Activated T-cell treated with anti-CD3 and anti-CD28 coated beads for 1 hour (primary cell): ENCODE measurements at regions not wholly inside any gene's neighbourhood (a gene's known extent, or its start where the extent isn't known, plus 50 kb on each side); places are given as distances from the start of the nearest gene placed in this dataset.

Source experiments
- DNase-seq: peaks from one replicate; pipeline ENCODE4 v3.0.0-alpha.2; 2020; ENCODE audit warnings: low read depth

DNA sequence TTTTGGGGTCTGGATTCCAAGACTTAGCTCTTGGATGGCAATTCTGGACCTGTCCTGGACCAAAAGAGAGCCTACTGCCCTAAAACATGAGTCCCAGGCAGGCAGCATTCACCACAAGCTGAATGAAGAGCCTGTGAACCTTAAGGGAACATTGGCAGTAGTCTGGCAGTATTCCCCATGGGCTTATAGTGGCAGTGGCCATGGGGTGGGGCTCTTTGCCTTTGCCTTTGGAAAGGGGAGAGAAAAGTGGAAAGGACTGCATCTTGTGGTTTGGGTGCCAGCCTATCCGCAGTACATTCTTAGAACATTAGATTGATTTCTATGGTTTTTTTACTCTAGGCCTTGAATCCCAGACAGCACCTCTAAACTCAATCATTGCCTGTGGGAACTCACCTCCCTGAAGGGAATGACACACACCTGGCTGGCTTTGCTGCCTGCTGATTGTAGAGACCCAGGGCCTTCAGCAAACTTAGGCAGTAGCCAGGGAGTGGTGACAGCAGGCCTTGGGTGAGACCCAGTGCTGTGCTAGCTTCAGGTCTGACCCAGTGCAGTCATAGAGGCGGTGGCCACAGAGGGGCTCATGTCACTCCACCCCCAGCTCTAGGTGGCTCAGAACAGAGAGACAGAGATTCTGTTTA lies 216.3 kb downstream of the CETN3 start:
- DNase-seq = no peak

DNA sequence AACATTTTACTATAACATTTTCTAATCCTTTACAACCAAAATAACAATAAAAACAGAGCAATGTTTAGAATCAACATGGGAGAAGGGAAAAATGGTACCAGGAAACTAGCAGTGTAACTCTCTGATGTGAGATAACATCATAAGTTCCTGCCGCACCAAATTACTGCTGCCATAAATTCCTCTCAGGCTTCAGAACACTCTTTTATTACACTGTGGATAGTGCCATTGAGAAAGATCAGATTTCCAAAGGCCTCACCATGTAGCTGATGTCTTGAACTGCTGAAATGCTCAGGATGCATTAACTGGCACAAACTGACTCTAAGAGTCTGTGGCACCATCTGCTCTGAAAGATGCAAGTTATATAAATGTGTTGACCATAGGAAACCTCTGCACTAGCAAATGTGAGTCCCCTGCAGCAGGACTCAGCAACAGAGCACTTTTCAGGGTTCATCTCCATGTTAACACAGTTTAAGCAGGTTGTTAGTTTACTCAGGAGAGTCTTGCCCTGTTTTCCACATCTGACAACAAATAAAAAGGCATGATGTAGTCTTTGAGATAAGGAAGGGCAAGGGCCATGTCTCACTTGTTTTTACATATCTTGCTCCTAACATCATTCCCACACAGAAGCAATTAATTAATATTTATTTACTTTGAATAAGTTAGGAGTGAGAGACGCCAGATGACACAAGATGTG lies 218.1 kb downstream of the CETN3 start:
- no peak for DNase-seq

DNA sequence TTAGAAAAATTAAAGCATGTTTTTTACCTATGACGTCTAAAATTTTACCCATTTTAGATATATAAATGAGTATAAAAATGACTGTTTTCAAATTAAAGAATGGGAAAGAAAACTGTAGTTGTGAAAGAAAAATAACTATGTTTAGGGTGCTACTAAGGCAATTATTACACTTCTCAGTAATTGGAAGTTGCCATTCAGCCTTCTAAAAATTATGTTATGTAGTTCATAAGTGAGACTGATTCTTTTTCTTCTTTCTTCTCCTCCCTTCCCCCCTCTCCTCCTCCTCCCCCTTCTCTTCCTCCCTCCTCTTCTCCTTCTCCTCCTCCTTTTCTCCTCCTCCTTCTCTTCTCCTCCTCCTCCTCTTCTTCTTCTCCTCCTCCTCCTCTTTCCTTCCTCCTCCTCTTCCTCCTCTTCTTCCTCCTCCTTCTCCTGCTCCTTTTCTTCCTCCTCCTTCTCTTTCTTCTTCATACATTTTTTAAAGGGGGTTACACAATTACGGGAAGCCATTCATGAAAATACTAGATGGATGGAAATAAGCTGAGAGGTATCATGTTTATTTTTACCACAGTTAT lies 223.6 kb downstream of the CETN3 start:
- no peak for DNase-seq

DNA sequence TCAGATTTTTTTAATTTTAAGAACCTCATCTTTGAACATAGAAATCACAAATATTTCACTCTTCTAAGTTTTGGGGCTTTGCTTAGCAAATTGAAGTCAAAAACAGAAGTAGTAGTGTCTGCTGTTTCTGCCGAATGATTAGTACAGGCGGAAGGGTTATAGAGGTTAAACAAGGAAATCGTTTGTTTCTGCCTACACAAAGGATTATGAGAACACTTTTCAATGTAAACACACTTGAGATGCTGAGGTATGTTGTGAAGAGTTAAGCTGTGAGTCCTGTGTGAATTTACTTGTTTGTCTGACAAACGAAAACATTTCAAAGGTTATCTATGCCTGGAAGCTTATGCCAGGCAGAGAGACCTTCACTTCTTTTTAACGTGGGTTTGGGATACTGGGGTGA lies 224.8 kb downstream of the CETN3 start:
- DNase-seq = no peak

DNA sequence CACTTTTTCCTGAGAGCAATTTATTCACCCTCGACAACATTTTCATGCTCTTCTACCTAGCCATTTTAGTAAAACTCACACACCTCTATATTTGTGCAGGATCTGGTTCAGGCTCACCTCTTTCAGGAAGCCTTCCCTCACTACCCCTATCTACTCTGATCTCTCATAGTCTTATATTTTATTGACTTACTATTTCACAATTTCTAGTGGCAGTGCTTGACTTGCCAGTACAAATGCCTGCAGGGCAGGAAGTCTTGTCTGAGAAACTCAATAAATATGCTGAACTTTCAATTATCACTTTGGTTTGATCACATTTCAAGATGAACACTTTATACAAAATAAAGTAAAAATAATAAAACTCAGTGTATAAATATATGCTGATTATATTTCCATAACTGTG lies 226.8 kb downstream of the CETN3 start:
- no peak for DNase-seq

DNA sequence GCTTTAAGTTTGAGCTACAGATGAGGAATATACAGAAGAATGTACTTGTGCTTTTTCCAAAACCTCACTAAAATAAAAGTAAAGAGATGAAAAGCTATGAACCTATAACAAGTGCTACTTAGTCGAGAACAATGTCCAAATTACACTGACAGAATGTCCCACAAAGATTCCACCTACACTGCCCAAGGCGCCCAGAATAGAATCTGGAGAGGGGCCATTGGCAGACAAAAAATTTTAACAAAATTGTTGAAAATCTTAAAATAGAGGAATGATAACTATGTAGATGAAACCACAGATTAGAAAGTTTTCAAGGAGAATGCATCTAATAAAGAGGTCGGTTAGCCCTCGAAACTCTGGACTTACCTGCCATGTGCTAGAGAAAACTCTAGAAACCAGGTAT lies 235.3 kb downstream of the CETN3 start:
- DNase-seq = no peak

DNA sequence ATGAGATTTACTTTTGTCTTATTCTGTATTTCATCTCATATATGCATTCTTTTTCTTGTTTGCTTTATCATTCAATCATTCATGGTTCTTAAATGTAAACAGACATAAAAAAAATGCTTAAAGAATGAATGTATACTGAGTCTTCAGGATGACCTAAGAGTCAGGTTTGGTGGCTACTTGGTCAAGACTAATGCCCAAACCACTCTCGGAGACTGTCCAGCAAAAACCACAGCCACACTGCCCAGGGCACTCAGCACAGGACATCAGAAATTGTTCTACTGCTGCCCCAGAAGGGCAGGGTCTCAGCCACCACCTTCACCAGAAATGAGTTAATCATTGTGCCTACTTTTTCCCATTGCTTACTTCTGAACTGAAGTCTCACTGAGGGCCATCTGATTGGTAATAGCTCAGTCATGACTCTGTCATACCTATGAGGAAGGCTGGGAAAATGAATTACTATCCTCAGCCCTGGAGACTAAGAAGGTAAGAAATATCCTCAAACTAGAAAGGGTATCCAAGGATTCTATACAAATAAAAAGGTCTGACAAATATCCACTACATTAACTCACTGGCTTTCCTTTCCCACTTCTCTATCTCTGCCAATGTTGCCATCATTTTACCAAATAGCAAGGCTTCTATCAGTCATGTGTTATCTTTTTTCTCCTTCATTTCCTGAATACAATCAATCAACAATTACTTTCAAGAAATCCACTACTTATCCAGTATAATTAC lies 236.1 kb downstream of the CETN3 start:
- no peak for DNase-seq

DNA sequence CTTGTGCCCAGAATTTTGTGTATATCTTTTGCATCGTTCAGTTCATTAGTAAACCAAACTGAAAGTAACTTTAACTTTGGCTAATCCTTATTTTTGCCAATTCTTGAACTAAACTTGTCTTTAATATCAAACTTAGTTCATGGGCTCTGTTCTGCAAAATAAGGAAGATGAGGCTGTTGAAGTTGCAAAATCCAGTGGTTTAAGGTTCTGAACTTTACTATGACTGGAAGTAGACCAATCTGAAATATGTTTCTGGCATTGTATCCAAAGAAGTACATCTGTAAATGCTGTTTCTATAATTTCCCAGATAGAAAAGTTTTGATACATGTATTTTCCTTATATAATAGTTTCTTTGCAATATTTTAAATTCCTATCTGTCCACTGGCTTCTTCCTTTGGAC lies 238.1 kb downstream of the CETN3 start:
- no peak for DNase-seq

DNA sequence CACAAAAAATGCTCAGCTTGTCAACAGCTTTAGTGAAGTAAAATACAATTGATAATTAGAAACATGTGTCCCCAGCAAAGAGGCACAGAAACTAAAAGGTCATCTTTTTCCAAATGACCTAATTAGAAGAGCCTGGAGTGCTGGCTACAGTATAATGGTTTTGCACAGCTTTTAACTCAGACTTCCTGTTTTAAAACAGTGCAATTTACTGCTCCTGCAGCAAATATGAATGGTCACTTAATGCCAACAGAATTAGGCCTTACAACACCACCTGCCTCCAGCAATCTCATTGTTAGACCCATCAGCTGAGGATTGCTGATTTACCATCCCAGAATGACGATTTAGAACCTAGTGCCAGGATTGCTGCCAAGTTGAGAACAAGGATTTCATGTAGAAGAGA lies 239.3 kb downstream of the CETN3 start:
- no peak for DNase-seq

DNA sequence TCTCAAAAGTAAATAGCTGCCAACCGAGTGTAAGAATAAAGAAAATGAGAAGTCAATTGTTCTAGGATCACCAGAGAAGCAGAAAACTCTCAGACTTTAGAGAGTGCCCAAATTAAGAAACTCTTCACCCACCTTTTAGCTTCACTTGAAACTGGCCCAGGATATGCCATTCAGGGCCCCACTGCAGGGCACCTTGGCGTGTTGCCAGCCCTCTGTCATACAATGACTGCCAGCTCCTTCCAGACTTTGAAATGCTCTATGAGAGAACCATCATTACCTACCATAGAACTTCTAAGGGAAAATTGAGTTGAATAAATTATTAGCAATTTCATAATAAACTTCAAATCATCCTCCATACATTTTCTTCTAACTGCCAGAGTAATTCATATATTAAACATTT lies 240.5 kb downstream of the CETN3 start:
- no peak for DNase-seq

DNA sequence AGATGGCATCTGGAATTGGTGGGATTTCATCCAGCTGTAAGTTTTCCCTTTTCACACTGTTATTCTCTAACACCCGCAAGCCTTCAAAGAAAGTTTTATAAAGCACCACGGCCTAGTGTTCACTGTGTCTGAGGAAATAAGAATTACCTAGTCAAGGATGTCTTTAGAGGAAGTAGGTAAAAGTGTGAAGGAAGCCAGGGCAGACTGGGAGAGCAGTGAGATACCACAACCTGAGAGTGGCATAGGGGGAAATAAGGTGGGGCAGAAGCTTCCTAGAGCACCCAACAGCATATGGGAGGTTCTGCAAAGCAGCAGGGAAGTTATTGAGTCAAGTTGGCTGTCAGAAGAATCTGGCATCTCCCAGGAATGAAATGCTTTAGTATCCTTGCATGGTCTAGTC lies 241.2 kb downstream of the CETN3 start:
- no peak for DNase-seq

DNA sequence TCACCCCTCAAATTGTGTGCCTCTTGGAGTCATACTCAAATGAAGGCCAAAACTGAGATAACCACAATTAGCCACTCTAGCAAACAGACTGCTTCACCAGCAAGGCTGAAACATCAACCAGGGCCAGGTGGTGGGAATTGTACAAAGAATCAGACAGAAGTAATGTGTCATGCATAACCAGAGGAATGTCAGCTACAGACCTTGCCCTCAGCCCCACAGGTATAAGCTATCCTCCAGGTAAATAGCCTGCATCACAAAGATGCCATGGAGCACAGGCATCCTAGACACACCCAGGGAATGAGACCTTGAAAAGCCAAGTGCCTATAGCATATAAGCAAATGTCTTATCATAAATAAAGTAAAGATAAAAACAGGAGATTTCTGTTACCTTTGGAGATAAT lies 242.7 kb downstream of the CETN3 start:
- no peak for DNase-seq

DNA sequence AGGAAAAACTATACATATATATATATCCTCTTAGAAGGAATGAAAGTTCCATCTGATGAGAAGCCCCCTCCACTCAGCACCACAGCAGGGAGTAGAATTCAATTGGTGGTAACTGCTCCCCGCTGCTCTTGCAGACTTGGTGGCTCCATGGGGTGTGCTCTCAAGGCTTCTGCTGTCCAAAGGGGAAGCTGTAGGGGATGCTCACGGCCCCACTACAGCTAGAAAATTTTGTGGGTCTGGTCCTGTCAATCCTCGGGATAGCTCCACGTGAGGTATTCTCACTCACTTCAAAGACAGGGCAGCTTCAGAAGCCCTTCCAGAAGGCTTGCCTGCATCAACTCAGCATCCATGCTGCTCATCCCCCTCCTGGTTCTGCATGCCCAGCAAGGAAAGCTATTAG lies 247.2 kb downstream of the CETN3 start:
- DNase-seq = no peak

DNA sequence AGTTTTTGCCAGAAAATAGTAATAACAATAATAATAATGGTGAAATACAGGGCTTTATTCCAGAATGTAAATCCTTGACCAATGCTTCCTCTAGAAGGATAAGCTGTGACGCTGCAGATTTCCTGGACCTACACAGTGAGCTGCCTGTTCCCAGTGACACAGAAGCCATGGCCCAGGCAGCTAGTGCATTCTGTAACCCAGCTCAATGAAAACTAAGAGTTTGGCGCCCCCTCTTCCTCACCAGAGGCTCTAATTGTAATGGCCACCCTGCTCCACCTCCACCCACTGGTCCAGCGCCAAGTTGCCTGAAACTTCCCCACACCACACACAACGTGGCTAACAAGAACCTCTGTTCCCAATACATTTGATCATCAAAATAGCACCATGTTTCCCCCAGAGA lies 248.1 kb downstream of the CETN3 start:
- DNase-seq = no peak

DNA sequence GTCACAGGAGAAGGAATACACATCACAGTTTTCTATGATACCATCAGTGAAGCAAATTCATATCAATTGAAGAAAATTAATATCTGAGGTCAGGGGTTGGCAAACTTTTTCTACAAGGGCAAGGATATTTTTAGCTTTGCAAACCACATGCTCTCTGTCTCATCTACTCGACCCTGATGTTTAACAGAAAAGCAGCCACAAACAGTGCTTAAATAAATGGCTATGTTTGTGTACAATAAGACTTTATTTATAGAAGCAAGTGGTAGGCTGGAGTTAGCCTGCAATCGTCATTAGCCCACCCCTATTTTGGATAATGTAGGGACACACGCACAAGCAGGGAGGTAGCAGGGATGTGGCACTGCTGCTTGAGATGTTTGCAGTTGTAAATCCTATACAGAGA lies 251.4 kb downstream of the CETN3 start:
- DNase-seq = no peak

DNA sequence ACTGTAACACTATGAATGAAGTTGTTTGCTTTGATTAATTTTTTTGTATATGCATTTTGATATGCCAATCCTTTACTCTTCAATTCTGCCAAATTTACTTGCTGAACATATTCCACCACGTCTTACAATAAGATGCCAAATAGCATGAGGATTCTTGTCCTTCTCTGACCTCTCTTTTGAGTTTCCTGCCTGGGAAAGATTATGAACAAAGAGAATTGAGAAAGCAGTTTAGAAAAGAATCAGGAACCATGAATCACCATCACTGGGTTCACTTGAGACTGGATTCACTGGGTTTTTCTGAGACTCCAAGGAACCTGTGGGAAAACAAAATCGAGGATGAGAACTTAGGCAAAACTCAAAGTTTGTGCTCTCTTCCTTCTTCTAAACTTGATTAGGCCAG lies 256.5 kb downstream of the CETN3 start:
- DNase-seq = no peak

DNA sequence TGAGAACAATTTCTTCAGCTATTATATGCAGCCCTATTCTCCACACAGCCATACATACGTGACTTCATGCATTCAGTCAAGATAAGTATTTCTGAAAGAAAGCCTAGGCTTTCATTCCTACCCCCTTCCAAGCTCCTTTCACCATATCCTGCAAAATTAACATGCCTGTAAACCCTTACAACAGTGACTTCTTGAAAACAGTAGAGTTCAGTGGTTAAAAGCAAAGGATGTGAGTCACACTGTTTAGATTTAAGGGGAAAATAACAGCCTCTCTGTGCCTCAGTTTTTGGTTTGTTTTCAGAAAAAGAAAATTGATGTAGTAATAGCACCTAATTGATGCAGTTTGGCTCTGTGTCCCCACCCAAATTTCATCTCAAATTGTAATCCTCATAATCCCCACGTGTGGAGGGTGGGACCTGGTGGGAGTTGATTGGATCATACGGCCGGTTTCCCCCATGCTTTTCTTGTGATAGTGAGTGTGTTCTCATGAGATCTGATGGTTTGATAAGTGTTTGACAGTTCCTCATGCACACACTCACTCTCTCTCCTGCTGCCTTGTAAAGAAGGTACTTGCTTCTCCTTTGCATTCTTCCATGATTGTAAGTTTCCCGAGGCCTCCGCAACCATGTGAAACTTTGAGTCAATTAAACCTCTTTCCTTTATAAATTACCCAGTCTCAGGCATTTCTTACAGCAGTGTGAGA lies 264.8 kb downstream of the CETN3 start:
- no peak for DNase-seq

DNA sequence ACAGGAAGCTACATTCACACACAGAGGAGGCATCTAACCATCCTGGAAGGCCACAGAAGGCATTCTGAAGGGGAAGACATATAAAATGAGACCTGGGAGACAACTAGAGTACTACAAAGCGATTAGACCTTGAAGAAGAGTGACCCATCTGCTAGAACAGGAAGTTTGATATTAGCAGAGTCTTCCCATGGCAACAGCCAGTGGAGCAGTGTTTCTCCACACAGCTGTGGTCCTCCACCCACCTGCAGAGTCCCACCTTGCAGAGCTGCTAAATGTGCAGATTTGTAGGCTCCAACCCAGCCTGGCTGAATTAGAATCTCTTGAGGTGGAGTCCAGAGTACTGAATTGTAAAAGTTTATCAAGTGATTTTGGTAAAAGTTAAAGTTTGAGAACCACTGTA lies 267.0 kb downstream of the CETN3 start:
- no peak for DNase-seq

DNA sequence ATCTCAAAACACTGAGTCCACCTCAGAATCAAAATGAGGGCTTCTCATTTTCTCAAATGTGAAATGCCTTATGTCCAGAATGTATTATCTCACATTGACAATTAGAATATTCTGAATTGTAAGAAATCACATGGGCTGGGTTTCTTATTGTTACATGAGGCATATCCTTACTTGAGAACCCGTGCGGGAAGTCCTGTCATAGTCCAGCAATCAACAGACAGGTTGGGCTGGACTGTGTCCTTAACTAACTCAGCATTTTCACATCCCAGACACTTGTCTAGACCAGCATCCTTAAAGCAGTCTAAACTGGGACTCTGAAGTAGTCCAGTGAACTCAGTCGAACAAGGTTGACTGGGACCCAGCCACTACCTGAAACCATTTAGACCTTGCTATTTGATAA lies 267.6 kb downstream of the CETN3 start:
- DNase-seq = no peak

DNA sequence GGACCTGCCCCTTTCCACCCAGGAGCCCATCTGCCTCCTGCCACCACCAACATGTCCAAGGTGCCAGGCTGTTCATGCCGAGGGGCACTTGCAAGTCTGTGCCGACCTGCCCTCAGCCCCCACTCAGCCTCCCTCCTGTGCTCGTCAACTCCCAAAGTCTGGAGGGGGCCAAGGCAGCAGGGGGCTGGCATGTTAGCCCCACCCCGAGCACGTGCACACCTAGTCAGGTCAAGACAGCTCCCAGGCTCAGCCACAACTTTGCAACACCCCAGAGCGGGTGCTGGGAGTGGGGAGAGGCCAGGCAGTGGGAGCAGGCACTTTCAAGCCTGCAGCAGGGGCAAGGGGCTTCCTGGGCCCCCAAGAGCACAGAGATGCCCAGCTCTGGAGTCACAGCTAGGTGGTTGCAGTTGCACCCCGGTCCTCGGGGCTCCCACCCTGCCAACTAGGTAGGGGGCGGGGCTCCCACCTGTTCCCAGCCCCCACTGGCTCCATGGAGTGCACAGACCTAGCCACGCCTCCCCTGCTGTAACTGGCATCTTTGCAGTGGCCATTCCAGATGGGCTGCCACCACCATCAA lies 272.5 kb downstream of the CETN3 start:
- no peak for DNase-seq

DNA sequence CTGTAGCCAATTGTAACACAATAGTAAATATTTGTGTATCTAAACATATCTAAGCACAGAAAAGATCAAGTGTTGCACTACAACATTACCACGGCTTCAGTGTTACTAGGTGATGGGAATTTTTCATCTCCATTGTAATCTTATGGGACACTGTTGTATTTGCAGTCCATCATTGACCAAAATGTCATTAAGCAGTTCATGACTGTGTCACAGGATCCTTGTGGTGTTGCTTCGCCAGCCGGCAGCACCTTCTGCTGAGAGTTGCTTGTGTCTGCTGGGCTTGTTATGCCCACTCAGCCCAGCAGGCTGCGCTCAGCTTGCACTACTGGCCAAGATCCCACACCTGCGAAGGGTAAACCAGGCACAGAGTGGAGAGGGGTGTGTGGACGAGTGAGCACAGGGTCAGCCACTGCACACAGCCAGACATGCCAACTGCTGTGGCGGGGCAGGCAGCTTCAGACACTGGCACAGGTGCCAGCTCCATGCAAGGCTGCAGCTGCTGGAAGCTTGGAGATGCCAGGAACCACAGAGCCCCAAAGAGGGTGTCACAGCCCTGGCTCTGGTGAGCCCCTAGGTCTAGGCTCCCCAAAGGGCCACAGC lies 273.7 kb downstream of the CETN3 start:
- no peak for DNase-seq

DNA sequence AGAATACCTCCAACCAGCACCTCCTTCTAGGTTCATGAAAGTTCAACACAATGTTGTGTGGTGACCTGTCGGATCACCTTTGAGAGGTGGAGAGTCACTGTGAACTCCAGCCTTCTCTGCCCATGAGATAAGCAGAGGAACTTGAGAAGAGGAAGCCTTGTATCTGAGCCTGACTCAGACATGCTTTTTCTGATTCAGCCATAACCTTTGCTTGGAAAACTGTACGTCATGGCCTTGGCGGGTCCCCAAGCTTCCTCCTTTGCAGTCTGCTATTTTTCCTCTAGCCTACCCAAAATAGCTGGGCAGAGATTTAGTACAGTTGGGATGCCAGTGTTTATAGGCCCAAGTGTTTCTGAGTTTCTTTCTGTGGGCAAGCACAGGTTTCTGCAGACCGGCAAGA lies 274.7 kb downstream of the CETN3 start:
- no peak for DNase-seq
